ENCODE measurements at regions not wholly inside any gene's neighbourhood (a gene's known extent, or its start where the extent isn't known, plus 50 kb on each side); places are given as distances from the start of the nearest gene placed in this dataset.

DNA sequence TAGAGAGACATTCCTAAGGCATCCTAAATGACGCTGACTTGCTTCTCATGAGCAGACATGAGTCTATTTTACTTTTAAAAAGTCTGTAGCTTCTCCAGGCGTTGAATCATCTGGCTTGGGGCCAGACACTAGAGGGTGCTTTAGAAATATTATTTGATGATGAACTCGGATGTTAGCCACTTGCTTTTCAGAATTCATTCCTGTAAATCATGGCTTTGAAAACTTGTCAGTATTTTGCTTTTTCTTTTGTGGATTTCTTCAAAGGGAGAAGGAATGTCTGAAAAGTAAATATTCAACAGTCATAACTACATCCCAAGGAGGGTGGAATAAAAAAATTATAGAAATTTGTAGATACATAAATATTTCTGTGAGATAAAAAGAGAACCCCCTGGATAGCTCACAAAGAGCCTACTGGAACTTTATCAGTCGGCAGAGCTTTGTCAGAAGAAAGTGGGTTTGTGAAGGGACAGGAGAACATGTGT is 370.8 kb downstream of the OSR1 start:
- TF ChIP-seq, protein P1, sequence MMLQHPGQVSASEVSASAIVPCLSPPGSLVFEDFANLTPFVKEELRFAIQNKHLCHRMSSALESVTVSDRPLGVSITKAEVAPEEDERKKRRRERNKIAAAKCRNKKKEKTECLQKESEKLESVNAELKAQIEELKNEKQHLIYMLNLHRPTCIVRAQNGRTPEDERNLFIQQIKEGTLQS (IDR thresholded peaks at IDR 0.05), result no peak
- TF ChIP-seq SP1 (IDR thresholded peaks at IDR 0.05), result no peak
- TF ChIP-seq, protein P2, sequence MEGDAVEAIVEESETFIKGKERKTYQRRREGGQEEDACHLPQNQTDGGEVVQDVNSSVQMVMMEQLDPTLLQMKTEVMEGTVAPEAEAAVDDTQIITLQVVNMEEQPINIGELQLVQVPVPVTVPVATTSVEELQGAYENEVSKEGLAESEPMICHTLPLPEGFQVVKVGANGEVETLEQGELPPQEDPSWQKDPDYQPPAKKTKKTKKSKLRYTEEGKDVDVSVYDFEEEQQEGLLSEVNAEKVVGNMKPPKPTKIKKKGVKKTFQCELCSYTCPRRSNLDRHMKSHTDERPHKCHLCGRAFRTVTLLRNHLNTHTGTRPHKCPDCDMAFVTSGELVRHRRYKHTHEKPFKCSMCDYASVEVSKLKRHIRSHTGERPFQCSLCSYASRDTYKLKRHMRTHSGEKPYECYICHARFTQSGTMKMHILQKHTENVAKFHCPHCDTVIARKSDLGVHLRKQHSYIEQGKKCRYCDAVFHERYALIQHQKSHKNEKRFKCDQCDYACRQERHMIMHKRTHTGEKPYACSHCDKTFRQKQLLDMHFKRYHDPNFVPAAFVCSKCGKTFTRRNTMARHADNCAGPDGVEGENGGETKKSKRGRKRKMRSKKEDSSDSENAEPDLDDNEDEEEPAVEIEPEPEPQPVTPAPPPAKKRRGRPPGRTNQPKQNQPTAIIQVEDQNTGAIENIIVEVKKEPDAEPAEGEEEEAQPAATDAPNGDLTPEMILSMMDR (IDR thresholded peaks at IDR 0.05; ENCODE audit: low read depth, low read length, missing input control), result peak; percentile 15
- TF ChIP-seq YY1 (IDR thresholded peaks at IDR 0.05), result no peak
- TF ChIP-seq, protein P3, sequence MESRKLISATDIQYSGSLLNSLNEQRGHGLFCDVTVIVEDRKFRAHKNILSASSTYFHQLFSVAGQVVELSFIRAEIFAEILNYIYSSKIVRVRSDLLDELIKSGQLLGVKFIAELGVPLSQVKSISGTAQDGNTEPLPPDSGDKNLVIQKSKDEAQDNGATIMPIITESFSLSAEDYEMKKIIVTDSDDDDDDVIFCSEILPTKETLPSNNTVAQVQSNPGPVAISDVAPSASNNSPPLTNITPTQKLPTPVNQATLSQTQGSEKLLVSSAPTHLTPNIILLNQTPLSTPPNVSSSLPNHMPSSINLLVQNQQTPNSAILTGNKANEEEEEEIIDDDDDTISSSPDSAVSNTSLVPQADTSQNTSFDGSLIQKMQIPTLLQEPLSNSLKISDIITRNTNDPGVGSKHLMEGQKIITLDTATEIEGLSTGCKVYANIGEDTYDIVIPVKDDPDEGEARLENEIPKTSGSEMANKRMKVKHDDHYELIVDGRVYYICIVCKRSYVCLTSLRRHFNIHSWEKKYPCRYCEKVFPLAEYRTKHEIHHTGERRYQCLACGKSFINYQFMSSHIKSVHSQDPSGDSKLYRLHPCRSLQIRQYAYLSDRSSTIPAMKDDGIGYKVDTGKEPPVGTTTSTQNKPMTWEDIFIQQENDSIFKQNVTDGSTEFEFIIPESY (IDR thresholded peaks at IDR 0.05), result no peak
- no peak for TF ChIP-seq EGR1 (IDR thresholded peaks at IDR 0.05; ENCODE audit: low read depth in 2 of 2)
- no peak for TF ChIP-seq HNF4A (conservative IDR thresholded peaks at IDR 0.05)
- TF ChIP-seq JUND (IDR thresholded peaks at IDR 0.05), result no peak
- no peak for TF ChIP-seq TAF1 (conservative IDR thresholded peaks at IDR 0.05)

Measured in liver (tissue), 3 donors.